ENCODE measurements at regions not wholly inside any gene's neighbourhood (a gene's known extent, or its start where the extent isn't known, plus 50 kb on each side); places are given as distances from the start of the nearest gene placed in this dataset.

DNA sequence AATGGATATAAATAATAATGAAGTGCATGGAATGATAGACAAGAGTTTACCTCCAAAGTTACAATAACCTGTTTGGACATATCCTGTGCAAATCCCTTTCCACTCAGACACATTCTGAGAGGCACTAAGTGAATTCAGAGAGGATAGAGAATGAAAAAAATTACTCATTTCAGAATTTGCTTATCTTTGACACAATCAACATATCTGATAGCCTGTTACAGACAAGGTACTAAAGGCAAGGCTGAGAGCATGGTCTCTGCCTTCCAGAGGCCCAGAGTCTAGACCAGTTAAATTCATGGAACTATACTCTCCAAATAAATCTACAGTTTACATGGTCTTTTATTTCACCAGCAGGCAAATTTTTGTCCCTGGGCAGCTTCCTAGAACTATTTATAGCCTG lies 371.8 kb upstream of the PTGER4 start:
- Histone ChIP-seq H3K4me1 (no peaks in the 10 kb centered on the region), H3K36me3 (no peaks in the 10 kb centered on the region), H3K27ac (no peak overlapping the region), H3K9me3 (no peaks in the 10 kb centered on the region), H3K27me3 (no peaks in the 10 kb centered on the region), H3K4me3 (no peak overlapping the region)
- no peak for DNase-seq (ENCODE audit: low spot score)
- TF ChIP-seq, protein P1, sequence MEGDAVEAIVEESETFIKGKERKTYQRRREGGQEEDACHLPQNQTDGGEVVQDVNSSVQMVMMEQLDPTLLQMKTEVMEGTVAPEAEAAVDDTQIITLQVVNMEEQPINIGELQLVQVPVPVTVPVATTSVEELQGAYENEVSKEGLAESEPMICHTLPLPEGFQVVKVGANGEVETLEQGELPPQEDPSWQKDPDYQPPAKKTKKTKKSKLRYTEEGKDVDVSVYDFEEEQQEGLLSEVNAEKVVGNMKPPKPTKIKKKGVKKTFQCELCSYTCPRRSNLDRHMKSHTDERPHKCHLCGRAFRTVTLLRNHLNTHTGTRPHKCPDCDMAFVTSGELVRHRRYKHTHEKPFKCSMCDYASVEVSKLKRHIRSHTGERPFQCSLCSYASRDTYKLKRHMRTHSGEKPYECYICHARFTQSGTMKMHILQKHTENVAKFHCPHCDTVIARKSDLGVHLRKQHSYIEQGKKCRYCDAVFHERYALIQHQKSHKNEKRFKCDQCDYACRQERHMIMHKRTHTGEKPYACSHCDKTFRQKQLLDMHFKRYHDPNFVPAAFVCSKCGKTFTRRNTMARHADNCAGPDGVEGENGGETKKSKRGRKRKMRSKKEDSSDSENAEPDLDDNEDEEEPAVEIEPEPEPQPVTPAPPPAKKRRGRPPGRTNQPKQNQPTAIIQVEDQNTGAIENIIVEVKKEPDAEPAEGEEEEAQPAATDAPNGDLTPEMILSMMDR (IDR thresholded peaks at IDR 0.05), result no peak

DNA sequence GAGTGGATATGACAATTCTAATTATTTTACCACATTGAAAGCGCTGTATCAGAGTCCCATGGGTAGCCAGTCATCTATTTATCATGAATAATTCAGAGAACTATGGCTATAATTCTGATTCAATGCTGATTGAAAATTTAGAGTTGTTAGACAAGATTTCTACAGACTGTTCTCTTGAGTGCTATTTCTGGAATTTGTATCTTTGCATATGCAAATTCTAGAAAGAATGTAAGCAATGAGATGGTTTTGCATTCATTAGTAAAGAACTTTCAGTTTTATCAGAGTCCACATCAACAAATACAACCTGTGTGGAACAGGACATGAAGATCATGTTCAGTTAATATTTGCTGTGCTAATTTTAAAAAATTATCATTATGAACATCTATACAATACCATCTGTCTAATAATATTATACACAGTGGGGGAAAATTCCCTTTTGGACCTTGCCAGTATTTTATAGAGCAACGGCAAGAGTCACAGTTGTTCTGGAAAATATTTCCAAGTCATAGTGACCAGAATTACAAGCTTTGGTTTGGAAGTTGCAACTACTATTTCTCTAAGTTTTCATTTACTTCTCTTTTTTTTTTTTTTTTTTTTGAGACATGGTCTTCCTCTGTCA lies 372.7 kb upstream of the PTGER4 start:
- H3K27ac ChIP-seq, result no peak overlapping the region
- no peak for DNase-seq (ENCODE audit: low spot score)
- TF ChIP-seq, protein P1 (IDR thresholded peaks at IDR 0.05), result no peak
- H3K4me1 ChIP-seq, result no peaks in the 10 kb centered on the region
- H3K27me3 ChIP-seq, result no peaks in the 10 kb centered on the region
- no peak overlapping the region for H3K4me3 ChIP-seq
- H3K9me3 ChIP-seq, result no peaks in the 10 kb centered on the region
- no peaks in the 10 kb centered on the region for H3K36me3 ChIP-seq

DNA sequence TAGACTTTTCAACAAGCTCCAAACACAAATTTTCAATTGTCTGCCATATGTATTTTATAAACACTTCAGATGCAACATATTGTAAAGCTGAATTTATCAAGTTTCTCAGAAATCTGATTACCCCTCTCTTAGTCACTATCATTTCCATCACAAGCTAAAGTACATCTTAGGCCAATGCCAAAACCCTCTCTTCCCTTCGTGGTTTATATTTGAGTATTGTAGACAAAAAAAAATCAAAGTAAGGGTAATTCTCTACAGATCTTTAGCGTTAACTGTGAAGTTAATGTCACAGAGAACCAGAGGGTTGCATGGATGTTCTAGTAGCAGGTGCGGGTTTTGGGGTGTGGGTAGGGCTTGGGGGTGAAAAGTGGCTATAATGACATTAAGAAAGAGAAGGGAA lies 387.7 kb upstream of the PTGER4 start:
- Histone ChIP-seq H3K9me3 (no peaks in the 10 kb centered on the region), H3K27me3 (no peaks in the 10 kb centered on the region), H3K36me3 (no peaks in the 10 kb centered on the region), H3K27ac (no peak overlapping the region), H3K4me1 (no peaks in the 10 kb centered on the region), H3K4me3 (no peak overlapping the region)
- no peak for DNase-seq (ENCODE audit: low spot score)
- TF ChIP-seq, protein P1 (IDR thresholded peaks at IDR 0.05), result no peak

DNA sequence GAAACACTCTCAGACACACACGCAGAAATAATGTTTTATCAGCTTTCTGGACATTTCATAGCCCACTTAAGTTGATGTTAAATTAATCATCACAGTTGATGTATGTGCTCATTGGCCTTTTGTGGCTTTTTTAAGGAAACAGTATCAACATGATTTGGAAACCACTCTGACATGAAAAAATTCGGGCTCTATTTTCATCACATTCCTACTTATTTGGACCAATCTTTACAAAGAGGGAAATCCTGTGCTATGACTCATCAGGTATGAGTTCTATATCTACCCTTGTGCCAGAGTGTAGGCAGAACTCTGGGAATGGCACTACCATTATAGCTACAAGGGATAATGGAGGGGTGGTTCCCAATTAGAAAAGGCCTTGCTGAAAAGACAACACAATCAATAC lies 388.4 kb upstream of the PTGER4 start:
- no peak overlapping the region for H3K4me3 ChIP-seq
- H3K4me1 ChIP-seq, result no peaks in the 10 kb centered on the region
- no peaks in the 10 kb centered on the region for H3K27me3 ChIP-seq
- H3K9me3 ChIP-seq, result no peaks in the 10 kb centered on the region
- no peaks in the 10 kb centered on the region for H3K36me3 ChIP-seq
- DNase-seq (ENCODE audit: low spot score), result no peak
- TF ChIP-seq, protein P1 (IDR thresholded peaks at IDR 0.05), result no peak
- H3K27ac ChIP-seq, result no peak overlapping the region

DNA sequence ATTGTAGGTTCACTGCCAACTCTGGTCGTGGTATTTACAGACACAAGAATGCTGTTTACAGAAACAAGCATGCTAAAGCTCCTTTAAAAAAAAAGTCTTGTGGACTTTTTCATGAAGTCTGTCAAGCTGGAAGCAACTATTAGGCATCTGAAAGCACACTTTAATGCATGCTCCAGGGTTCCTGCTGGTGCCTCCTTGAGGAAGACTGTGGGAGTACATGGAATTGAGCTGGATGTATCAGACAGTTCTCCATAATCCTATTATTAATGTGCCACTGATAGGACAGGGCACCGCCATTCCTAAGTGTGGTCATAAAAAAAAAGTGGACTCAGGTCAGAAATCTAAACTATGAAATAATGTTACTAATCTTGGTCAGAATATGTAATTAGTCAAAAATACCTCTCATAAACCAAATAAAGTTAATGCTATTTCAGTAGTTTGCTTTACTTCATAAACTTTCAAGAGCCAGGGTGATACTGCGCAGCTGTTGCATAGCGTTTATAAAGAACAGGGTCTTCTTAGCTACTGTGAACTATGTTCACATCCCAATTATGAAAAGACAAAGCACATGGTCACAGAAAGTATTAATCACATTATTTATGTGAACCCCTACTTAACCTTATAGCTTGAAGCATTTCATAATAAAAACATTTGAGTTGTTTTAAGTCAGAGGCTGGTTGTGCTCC lies 390.8 kb upstream of the PTGER4 start:
- TF ChIP-seq, protein P1 (IDR thresholded peaks at IDR 0.05), result no peak
- no peaks in the 10 kb centered on the region for H3K4me1 ChIP-seq
- no peaks in the 10 kb centered on the region for H3K27me3 ChIP-seq
- no peaks in the 10 kb centered on the region for H3K36me3 ChIP-seq
- no peaks in the 10 kb centered on the region for H3K9me3 ChIP-seq
- no peak for DNase-seq (ENCODE audit: low spot score)
- H3K4me3 ChIP-seq, result no peak overlapping the region
- no peak overlapping the region for H3K27ac ChIP-seq

DNA sequence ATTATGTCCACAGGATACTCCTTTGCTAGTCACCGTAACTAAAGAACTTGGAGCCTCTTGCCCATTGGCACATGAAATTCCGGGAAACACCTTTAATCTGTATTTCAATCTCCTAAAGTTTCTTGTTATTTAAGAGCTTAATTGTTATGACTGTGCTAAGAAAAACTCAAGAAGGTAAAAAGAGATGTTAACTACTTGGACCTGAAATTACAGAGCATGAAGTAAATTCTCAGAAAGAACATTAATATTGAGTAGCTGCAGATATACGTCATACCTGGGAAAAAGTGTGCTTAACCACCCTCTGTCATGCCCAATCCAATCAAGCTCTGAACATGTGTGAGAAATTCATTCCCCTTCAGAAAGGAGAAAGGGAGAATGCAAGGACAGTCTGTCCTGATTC lies 394.9 kb upstream of the PTGER4 start:
- no peak overlapping the region for H3K4me3 ChIP-seq
- TF ChIP-seq, protein P1 (IDR thresholded peaks at IDR 0.05), result no peak

More for the DNA sequence above, 394.9 kb upstream of the PTGER4 start:
- DNase-seq (ENCODE audit: low spot score), result no peak
- H3K27me3 ChIP-seq, result no peaks in the 10 kb centered on the region
- no peaks in the 10 kb centered on the region for H3K36me3 ChIP-seq
- H3K27ac ChIP-seq, result no peak overlapping the region
- no peaks in the 10 kb centered on the region for H3K4me1 ChIP-seq
- H3K9me3 ChIP-seq, result no peaks in the 10 kb centered on the region

Measured in right atrium auricular region (tissue), 2 donors.